ENCODE measurements at regions not wholly inside any gene's neighbourhood (a gene's known extent, or its start where the extent isn't known, plus 50 kb on each side); places are given as distances from the start of the nearest gene placed in this dataset.
"Not testable (repeated sequence)": the region's sequence is repeated elsewhere in the genome, so short reads cannot be mapped to it uniquely, and the experiment has no call there.

- TF ChIP-seq ZFX (IDR thresholded peaks at IDR 0.05), result no peak
- TF ChIP-seq CTCF (conservative IDR thresholded peaks at IDR 0.05), result no peak
- H3K27ac ChIP-seq, result no peak overlapping the region
These were observed 200.2 kb upstream of the DDX18 start for GRCh38 chr2:117614296-117614695.

GRCh38 chr2:117614823-117615534, 199.5 kb upstream of the DDX18 start:
- H3K27ac ChIP-seq, result no peak overlapping the region
- TF ChIP-seq CTCF (conservative IDR thresholded peaks at IDR 0.05) (no peak), ZFX (IDR thresholded peaks at IDR 0.05) (no peak)

- peak; percentile 15; the same call in 1 of the 2 replicates for TF ChIP-seq CTCF (conservative IDR thresholded peaks at IDR 0.05)
- no peak for TF ChIP-seq ZFX (IDR thresholded peaks at IDR 0.05)
- H3K27ac ChIP-seq, result no peak overlapping the region
These were observed 195.9 kb upstream of the DDX18 start for GRCh38 chr2:117618607-117619006.

- no peak; the same call in 1 of the 2 replicates for TF ChIP-seq CTCF (conservative IDR thresholded peaks at IDR 0.05)
- TF ChIP-seq ZFX (IDR thresholded peaks at IDR 0.05), result no peak
- H3K27ac ChIP-seq, result no peak overlapping the region
These were observed 193.2 kb upstream of the DDX18 start for GRCh38 chr2:117621326-117621725.

GRCh38 chr2:117623175-117623574, 191.3 kb upstream of the DDX18 start:
- H3K27ac ChIP-seq, result not testable (repeated sequence)

GRCh38 chr2:117631152-117631945, 183.1 kb upstream of the DDX18 start:
- TF ChIP-seq CTCF (conservative IDR thresholded peaks at IDR 0.05), result no peak
- no peak for TF ChIP-seq ZFX (IDR thresholded peaks at IDR 0.05)
- no peak overlapping the region for H3K27ac ChIP-seq

- TF ChIP-seq CTCF (conservative IDR thresholded peaks at IDR 0.05) (no peak), ZFX (IDR thresholded peaks at IDR 0.05) (no peak)
- no peak overlapping the region for H3K27ac ChIP-seq
These were observed 179.0 kb upstream of the DDX18 start for GRCh38 chr2:117635481-117635880.

All from C4-2B (cell line).